Spleen (tissue), 7 donors: ENCODE measurements at regions not wholly inside any gene's neighbourhood (a gene's known extent, or its start where the extent isn't known, plus 50 kb on each side); places are given as distances from the start of the nearest gene placed in this dataset.

Source experiments
- CTCF ChIP-seq, 11 experiments: fragments of 200-600 bp in 7 of 11; fragments of 450-650 bp in 4 of 11; sonication (generic) in 4 of 11; IDR thresholded peaks in 8 of 11; conservative IDR thresholded peaks in 3 of 11; 1 replicate in 7 of 11; 2 replicates in 4 of 11; pipeline versions ENCODE4 v1.4.0 to v1.8.0; 2016 to 2021; ENCODE audit warnings: antibody characterized with exemption in 11 of 11, inconsistent platforms in 4 of 11, mild to moderate bottlenecking in 1 of 11
- POLR2A ChIP-seq, 3 donors: fragments of 450-650 bp; IDR thresholded peaks; one replicate each; pipeline ENCODE4 v1.5.1; 2017; ENCODE audit warnings: antibody characterized with exemption in 3 of 3, mild to moderate bottlenecking in 1 of 3
- donor health status: DM: no; HTN: no; CAD: no; lungs with moderate emphysema.
- donor health status: DM: no; HTN: no; CAD: no.
- donor health status: DM: no; HTN: no; CAD: no.

DNA sequence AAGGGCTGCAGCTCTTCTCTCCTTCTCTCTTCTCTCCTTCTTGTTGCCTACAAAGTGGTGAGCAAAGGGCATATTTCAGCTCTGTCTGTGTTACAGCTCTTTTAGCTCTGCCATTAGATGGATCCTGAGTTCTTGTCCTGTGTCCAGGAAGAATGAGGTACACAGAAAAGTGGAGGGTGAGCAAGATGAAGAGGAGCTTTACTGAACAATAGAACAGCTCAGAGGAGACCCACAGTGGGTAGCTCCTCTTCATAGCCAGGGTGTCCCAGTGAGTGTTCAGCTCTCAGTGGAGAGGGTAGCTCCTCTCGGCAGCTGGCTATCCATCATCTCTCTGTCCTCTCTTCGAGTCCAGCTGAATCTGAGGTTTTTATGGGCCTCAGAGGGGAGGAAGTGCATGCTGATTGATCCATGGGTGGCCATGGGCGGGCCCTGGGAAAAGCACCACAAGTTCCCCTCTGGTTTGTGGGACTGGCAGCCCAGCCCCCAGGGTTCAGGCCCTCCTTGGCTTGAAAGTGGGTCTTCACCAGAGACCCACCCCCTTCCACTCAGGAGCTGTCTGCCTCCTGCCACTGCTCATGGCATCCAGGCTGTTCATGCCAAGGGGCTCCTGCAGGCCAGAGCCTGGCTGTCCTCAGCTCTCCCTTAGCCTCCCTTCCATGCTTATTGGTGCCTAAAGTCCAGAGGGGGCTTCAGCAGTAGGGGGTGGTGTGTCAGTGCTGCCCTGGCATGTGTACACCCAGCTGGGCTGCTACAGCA lies 109.1 kb upstream of the FAM180A start:
- TF ChIP-seq POLR2A (IDR thresholded peaks at IDR 0.05) (no peak), CTCF (IDR thresholded peaks at IDR 0.05 in 8 of 11, conservative IDR thresholded peaks at IDR 0.05 in 3 of 11) (no peak)
